Type B pancreatic cell (in vitro differentiated cells): ENCODE measurements at regions not wholly inside any gene's neighbourhood (a gene's known extent, or its start where the extent isn't known, plus 50 kb on each side); places are given as distances from the start of the nearest gene placed in this dataset.

Experiments
- DNase-seq: peaks from one replicate; pipeline ENCODE4 v3.0.0; 2021; ENCODE audit warnings: mixed read lengths; ENCODE audit not compliant: unreplicated experiment; ENCODE audit errors: extremely low spot score
- H3K27ac Mint-ChIP-seq: 2 replicates; pipeline ENCODE4 v1.8.0; 2021; ENCODE audit warnings: mild to moderate bottlenecking, mixed read lengths
- H3K27me3 Mint-ChIP-seq: 2 replicates; pipeline ENCODE4 v1.8.0; 2021; ENCODE audit warnings: mixed read lengths
- H3K36me3 Mint-ChIP-seq: 2 replicates; pipeline ENCODE4 v1.8.0; 2021; ENCODE audit warnings: mixed read lengths
- H3K4me1 Mint-ChIP-seq: one replicate; pipeline ENCODE4 v1.8.0; 2021; ENCODE audit warnings: mixed read lengths; ENCODE audit not compliant: unreplicated experiment
- H3K4me3 Mint-ChIP-seq: 2 replicates; pipeline ENCODE4 v1.8.0; 2021; ENCODE audit warnings: mild to moderate bottlenecking, mixed read lengths
- H3K9me3 Mint-ChIP-seq: 2 replicates; pipeline ENCODE4 v1.8.0; 2021; ENCODE audit warnings: mixed read lengths
- TF ChIP-seq, protein P1 (sequence below): fragments of 200-600 bp; sonication (generic); conservative IDR thresholded peaks from 2 replicates; pipeline ENCODE4 v1.5.0; 2021; ENCODE audit warnings: antibody characterized with exemption, mild to moderate bottlenecking

DNA sequence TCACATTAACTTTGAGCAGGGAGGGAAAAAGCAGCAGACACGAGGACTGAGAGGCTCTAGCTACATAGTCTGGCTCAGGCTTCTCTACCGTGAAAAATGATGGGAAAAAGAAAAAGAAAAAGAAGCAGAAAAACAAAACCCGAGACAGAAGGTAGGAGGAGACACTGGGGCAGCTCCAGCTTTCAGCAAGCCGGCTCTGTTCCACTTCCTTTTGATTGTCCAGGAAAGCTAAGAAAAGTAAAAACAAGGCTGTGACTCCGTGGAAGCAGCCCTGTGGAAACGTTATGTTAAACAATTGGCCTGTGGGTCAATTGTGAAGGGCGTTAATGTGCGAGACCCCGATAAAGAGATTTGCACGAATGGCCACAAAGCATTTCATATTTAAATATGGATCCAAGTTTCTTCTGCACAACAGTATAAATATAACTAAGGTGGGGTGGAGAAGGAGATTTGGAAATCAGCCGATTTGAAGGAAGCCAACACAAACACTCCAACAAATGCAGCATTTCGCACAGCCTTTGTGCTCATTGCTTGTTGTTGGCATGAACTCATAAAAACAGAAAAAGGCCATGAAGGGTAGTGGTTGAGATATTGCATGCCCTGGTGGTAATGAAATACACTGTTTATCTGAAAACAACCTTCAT lies 236.9 kb upstream of the JAG1 start:
- H3K27ac Mint-ChIP-seq: no peak overlapping the region

DNA sequence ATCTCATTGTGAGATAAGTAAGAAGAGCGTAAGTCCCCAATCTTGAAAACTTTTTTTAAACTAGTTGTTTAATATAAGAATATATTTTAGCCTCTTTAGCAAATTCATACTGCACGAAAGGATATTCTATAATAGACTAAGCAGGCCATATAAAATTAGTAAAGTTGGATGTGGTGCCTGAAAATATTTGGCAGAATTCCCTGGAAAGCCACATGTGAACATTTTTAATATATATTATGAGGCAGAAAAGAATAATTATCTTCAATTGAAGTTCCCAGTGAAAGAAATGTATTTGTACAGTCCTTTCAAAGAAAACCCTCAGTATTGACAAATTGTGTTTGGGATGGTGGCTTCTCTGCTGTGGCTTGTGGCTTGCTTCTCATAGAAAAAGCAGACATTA lies 237.5 kb upstream of the JAG1 start:
- Mint-ChIP-seq H3K9me3 (no peaks in the 10 kb centered on the region), H3K4me1 (no peaks in the 10 kb centered on the region), H3K4me3 (no peak overlapping the region), H3K27ac (no peak overlapping the region), H3K36me3 (no peaks in the 10 kb centered on the region), H3K27me3 (no peaks in the 10 kb centered on the region)
- no peak for DNase-seq
- TF ChIP-seq, protein P1, sequence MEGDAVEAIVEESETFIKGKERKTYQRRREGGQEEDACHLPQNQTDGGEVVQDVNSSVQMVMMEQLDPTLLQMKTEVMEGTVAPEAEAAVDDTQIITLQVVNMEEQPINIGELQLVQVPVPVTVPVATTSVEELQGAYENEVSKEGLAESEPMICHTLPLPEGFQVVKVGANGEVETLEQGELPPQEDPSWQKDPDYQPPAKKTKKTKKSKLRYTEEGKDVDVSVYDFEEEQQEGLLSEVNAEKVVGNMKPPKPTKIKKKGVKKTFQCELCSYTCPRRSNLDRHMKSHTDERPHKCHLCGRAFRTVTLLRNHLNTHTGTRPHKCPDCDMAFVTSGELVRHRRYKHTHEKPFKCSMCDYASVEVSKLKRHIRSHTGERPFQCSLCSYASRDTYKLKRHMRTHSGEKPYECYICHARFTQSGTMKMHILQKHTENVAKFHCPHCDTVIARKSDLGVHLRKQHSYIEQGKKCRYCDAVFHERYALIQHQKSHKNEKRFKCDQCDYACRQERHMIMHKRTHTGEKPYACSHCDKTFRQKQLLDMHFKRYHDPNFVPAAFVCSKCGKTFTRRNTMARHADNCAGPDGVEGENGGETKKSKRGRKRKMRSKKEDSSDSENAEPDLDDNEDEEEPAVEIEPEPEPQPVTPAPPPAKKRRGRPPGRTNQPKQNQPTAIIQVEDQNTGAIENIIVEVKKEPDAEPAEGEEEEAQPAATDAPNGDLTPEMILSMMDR: no peak

More for the DNA sequence above, 236.9 kb upstream of the JAG1 start:
- no peak for DNase-seq
- H3K9me3 Mint-ChIP-seq: no peaks in the 10 kb centered on the region
- TF ChIP-seq, protein P1: no peak
- no peaks in the 10 kb centered on the region for H3K36me3 Mint-ChIP-seq
- peaks cover 1% of the 10 kb centered on the region for H3K27me3 Mint-ChIP-seq
- H3K4me1 Mint-ChIP-seq: no peaks in the 10 kb centered on the region
- H3K4me3 Mint-ChIP-seq: no peak overlapping the region

DNA sequence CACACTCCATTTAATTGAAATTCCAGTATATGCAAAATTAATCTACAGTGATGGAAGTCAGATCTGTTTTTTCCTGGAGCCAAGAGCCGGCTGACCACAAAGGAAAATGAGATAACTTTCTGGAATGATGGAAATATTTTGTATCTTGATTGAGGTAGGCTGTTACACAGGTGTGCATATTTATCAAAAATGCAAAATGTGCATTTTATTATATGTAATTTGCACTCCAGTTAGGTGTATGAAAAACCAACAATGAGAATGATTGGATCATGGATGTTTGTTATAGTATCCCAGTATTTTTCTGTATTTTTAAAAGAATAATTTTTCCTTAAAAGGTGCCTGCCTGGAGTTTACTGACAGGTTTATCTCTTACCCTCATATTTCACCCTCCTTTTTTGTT lies 242.0 kb upstream of the JAG1 start:
- H3K4me1 Mint-ChIP-seq: no peaks in the 10 kb centered on the region
- peaks cover 6% of the 10 kb centered on the region for H3K27me3 Mint-ChIP-seq
- DNase-seq: no peak
- no peak overlapping the region for H3K27ac Mint-ChIP-seq
- H3K36me3 Mint-ChIP-seq: no peaks in the 10 kb centered on the region
- no peak overlapping the region for H3K4me3 Mint-ChIP-seq
- no peaks in the 10 kb centered on the region for H3K9me3 Mint-ChIP-seq
- TF ChIP-seq, protein P1: no peak

DNA sequence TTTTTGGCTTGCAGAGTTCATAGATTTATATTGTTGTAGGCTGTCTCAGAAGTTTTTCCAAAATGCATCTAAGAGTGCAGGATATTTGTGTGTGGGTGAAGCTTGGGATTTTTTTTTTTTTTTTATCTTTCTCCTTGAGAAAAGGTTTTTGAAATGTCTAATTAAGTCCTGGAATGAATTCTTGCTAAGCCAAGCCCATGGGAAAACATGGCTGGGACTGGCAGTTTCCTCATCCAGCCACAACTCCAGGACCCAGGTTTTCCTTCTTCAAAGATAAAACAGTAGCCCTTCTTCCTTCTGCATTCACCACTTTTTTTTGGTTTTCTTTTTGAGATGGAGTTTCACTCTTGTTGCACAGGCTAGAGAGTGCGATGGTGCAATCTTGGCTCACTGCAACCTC lies 242.5 kb upstream of the JAG1 start:
- TF ChIP-seq, protein P1: no peak
- Mint-ChIP-seq H3K27me3 (peaks cover 6% of the 10 kb centered on the region), H3K27ac (no peak overlapping the region), H3K4me1 (no peaks in the 10 kb centered on the region), H3K9me3 (no peaks in the 10 kb centered on the region), H3K36me3 (no peaks in the 10 kb centered on the region), H3K4me3 (no peak overlapping the region)
- DNase-seq: no peak

DNA sequence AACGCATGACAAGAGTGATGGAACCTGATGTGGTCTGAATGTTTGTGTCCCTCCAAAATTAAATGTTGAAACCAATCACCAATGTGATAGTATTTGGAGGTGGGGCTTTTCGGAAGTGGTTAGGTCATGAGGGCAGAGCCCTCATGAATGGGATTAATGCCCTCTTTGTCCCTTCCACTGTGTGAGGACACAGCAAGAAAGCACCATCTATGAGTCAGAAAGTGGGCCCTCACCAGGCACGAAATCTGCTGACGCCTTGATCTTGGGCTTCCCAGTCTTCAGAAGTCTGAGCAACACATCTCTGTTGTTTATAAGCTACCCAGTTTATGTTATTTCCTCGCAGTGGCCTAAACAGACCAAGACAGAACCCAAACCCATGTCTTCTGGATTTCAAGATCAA lies 244.0 kb upstream of the JAG1 start:
- TF ChIP-seq, protein P1: no peak
- H3K36me3 Mint-ChIP-seq: no peaks in the 10 kb centered on the region

More for the DNA sequence above, 244.0 kb upstream of the JAG1 start:
- peaks cover 6% of the 10 kb centered on the region for H3K27me3 Mint-ChIP-seq
- H3K9me3 Mint-ChIP-seq: no peaks in the 10 kb centered on the region
- H3K4me1 Mint-ChIP-seq: peaks cover 4% of the 10 kb centered on the region
- no peak for DNase-seq
- no peak overlapping the region for H3K4me3 Mint-ChIP-seq
- no peak overlapping the region for H3K27ac Mint-ChIP-seq
